Medulla oblongata (tissue), 1 donor: ENCODE measurements at regions not wholly inside any gene's neighbourhood (a gene's known extent, or its start where the extent isn't known, plus 50 kb on each side); places are given as distances from the start of the nearest gene placed in this dataset.

Experiments used
- DNase-seq: peaks from one replicate; pipeline ENCODE4 v3.0.0-alpha.2; 2015; ENCODE audit errors: extremely low spot score

DNA sequence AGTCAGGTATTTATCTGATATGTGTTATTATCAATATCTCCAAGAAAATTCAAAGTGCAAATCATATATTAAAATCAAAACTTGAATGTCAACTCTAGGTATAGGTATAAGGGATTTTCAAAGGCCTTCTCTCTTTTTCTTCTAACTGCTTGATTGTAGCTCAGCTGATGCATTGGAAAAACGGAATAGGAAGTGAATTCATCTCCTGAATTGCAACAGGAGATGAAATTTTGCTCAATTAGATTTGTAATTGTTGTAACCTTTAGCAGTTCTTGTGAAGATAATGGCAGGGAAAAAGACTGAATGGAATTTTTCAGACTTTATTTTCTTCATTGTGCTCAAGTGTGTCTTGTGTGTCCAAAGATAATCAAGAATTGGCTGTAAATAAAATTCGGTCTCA lies 190.2 kb upstream of the KCNJ16 start:
- DNase-seq = no peak

DNA sequence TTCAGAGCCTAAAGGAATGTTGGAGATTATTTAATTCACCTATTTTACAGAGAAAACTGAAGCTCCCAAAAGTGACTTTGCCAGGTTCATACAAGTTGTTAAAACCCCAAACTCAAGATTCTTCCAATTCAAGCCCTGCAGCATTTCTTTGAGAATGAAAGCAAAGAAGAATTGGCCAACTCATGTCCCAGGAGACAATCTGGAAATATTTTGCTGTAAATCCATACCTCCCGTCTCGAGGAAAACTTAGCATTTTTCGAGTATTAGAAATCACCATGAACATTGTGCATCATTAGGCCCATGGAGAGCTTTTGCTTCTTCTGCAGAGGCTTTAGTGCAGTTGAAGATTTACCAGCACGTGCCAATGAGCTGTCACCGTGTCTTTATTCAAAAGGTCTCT lies 176.4 kb upstream of the KCNJ16 start:
- DNase-seq = no peak

DNA sequence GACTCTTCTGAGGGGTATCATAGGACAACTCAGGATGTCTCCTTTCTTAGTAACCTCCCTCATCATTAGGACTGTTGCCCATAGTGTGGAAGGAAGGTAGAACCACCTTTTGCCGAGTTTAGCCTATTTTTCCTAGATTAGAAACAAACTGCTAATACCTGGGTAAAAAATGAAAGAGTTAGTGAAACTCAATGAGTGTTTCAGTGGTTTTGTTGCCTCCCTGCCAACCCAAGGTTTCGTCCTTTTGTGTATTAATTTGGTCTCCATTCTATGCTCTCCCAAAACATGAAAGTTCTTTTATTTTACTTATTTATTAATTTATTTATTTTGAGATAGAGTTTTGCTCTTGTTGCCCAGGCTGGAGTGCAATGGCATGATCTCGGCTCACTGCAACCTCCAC lies 174.9 kb upstream of the KCNJ16 start:
- no peak for DNase-seq

DNA sequence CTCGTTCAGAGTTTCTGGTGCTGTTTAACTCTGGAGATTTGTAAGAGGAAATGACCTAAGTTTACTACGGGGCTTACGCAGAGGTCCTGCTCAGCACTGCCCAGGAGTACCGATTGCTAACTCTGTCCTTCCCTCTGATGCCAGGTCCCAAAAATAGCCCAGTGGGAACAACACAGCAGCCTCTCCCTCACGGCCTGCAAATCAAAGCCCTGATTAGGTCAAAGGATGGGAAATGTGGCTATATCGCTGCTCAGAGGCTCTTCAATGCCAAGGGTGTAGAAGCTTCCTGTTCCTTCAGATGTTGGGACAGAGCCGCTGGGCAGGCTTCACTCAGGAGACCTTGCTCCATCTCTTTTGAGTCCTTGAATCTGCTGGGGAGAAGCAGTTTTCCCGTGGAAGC lies 174.2 kb upstream of the KCNJ16 start:
- no peak for DNase-seq

DNA sequence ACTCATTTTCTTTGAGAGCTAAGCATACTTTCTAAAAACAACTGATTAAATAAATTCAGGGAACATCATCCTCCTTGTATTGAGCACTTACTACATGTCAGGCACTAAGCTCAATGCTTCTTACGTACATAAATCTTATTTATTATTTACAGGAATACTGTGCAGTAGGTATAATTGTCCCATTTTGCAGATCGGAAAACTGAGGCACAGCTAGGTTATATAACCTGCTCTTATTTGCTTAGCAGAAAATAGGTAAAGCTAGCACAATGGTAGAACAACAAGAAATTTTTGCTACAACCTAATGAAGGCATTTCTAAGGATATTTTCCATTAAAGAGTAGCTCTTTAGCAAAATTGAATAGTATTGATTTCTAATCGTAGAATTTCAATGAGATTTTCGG lies 168.7 kb upstream of the KCNJ16 start:
- DNase-seq = no peak

DNA sequence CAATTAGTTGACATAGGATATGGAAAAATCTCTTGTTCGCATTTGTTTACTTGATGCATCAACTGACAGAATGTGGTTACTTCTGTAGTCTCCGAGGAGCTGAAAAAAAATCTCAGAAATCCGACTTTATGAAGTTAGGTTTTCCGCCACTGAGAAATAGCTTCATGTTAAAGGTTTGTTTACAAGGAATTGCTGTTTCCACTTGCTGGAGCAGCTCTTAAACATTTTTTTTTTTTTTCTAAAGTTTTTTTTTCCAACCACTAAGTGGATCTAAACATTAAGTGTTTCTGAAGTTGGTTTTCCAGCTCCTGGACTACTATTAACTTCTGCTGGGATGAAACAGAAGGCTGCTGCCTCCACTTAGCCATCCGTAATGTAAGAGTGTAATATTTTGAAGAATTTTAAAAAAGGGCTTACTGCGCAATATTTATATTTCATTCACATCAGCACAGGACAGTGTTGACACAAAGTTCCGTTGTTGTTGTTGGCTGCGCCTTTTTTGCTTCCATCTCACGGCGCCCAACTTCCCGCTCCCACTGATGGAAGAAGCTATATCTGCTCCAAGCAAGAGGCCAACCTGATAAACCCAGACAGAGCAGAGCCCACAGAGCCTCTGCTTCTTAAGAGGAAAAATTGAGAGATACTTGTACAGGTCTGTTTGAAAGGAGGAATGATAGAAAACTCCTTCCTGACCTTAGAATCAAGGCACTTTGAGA lies 167.7 kb upstream of the KCNJ16 start:
- DNase-seq = no peak

DNA sequence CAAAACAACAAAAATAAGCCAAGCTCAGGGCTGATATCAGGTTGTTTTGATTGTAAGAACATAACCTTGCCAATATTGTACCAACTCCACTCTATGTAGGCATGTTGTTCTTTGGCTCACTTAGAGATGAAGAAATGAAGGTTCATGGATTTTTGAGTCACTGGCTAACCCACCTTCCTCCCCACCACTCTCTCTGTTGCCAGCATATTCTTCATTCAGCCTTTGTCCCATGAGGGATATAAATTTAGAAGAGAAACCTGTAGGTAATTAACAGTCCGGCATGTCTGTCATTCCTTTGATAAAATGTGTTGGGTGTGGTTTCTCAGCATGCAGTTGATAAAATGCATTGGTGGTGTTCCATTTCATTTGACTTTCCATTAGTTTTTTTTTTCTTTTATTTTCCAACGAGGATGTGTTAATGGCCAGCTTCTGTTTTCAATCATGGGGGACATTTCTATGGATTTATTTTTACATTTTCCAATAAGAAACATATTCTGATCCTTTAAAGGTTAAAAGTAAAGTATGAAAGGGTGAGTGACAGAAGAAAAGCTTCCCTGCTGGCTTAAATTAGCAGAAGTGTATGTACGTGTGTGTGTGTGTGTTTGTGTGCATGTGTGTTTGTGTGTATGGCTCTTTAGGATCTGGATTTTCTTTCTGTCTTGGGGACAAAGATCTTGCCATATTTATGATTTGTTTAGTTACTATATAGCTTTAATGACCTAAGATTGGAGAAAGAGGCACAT lies 166.2 kb upstream of the KCNJ16 start:
- DNase-seq = no peak

DNA sequence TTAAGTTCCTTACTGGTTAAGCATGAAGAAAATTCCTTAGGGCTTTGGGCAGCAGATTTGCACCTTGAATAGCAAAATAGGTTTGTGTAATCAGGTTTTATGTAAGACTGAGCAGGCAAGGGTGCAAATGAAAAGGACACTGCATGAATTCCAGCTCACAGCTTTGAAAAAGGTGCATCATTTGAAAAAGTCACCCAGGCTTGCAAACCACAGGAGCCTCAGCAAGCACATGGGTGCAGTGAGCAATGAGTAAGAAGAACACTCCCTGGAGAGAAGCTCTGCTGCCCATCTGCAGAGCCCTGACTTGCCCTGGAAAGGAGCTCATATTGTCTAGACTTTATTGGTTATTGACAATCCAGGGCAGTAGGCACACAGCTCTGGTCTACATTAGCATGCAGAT lies 165.6 kb upstream of the KCNJ16 start:
- no peak for DNase-seq

DNA sequence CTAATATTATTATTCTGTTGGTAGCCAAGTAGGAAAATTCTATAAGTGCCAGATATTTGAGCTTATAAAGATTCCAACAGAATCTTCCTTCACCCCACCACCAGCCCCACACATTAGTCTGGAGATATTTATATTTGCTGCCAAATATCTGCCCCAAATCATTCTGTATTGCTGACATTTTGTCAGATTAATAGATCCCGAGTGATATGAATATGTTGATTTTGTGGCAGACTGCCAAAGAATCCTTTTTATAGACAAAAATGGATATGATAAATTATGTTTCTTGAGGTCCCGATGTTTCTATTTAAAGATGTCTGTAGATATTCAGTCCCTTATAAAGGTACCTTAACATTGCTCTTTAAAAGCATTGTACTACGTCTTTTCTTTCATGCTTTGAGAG lies 162.2 kb upstream of the KCNJ16 start:
- no peak for DNase-seq

DNA sequence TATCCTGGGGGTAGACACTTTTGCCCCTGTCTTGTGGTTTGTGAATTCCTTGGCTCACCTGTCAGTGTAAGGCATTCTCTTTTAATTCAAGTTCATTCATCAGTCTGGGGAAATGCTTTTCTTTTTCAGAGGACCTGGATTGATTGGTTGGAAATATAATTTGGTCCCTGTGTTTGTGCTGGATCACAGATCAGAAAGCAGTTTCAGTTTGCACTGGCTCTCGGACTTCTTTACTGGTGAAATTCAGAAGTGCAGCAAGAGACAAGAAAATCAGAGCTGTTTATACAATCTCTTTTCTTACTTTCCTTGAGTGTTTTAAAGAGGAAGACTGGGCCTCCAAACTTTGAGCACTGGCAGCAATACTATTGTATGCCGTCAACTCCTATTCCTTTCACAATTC lies 161.8 kb upstream of the KCNJ16 start:
- DNase-seq = peak; percentile 24

DNA sequence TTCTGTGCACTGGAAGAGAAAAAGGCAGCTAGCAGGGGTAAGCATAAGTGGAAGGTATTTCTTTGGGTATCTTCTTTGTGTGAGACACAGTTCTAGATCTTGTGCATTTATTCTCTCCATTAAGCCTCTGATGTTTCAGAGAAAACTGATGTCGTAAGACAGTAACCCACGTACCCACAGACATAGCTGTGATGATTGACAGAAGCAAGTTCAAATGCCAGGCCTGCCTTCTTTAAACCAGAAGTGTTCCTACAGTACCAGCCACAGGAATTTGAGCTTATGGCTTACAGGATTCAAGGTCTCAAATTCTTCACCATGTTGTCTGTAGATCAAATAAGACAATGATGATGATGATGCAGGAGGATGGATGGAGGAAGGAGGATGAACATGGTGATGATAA lies 161.4 kb upstream of the KCNJ16 start:
- DNase-seq = no peak

DNA sequence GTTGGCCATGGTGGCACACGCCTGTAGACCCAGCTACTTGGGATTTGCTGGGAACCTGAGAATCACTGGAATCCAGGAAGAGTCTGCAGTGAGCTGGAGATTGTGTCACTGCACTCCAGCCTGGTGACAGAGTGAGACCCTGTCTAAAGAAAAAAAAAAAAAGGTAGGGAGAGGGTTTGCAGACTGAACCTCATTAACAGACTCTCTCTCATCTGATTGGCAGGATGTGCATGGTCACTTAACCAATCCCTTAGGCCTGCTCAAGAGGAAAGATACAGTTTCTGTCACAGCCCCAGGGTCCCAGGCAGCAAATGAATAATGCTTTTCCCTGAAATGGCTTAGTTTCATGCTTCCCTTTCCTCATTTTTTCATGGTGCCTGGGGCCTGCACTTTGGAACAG lies 160.5 kb upstream of the KCNJ16 start:
- no peak for DNase-seq

DNA sequence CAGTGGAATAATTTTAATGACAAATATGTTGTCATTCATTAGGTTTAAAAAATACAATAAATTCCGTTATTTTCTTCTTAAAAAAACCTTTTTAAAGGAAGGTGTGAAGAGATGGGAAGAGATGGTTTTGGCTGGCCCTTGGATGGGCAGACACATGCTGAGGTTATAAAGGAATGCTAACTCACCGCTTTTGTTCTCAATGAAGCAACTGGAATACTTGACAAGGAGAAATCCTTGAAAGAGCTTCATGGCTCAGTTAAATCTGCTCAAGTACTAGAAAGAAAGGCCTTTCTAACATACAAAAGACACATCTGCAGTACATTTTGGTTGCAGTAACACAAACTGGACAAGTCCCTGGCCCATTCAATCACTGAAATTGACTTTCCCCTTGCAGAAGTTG lies 158.3 kb upstream of the KCNJ16 start:
- no peak for DNase-seq

DNA sequence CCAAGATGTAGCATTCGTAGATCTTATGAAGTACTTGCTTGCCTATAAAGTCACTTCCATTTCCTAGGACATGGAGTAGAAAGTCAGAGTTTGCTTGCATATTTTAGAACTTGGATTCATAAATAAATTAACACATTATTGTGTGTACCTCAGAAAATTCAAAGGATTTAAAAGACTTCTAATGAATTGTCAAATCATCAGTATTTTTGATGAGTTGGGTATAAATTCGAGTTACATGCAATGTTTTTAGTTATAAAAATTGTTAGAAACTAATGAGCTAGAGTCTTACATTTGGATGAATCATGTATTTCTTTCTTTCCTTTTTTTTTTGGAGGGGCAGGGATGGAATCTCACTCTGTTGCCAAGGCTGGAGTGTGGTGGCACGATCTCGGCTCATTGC lies 156.9 kb upstream of the KCNJ16 start:
- DNase-seq = no peak

DNA sequence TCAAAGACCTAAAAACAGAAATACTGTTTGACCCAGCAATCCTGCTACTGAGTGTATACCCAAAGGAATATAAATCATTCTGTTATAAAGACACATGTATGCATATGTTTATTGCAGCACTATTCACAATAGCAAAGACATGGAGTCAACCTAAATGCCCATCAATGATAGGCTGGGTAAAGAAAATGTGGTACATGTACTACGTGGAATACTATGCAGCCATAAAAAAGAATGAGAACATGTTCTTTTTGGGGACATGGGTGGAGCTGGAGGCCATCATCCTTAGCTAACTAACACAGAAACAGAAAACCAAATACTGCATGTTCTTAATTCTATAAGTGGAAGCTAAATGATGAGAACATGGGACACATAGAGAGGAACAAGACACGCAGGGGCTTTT lies 155.2 kb upstream of the KCNJ16 start:
- no peak for DNase-seq

DNA sequence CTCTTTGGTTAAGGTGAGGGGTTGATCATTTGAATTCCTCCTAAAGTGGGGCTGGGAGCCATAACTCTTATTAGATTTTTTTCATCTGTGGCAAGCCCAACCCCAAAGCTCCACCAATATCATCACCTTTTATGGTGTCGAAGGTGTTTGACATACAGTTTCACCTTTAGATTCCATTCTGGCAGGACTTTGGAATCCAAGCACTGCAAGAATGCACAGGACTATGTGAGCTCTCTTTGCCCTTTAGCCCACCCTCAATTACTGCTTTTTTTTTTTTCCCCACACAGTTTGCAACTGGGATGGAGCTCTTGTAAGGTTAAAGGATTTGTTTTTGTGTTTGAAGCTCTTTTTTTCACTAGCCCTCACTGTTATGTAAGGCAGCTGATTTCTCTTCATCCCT lies 154.0 kb upstream of the KCNJ16 start:
- DNase-seq = no peak

DNA sequence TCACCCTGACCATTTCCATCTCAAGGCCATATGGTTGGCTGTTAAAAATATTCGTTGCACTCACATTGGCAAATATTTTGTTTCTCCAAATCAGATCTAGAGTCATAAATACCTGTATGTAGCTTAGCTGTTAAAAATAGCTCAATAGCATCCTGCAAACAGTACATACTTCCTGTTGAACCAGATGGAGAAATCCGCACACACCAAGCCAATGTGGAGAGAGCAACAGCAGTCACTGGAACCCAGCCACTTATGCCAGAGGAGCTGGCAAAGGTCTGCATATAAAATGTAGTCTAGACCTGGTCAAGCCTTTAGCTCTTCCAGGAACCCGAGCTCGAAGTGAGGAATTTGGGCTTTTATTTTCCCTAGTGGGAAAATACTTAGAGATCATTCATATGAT lies 146.4 kb upstream of the KCNJ16 start:
- DNase-seq = no peak

DNA sequence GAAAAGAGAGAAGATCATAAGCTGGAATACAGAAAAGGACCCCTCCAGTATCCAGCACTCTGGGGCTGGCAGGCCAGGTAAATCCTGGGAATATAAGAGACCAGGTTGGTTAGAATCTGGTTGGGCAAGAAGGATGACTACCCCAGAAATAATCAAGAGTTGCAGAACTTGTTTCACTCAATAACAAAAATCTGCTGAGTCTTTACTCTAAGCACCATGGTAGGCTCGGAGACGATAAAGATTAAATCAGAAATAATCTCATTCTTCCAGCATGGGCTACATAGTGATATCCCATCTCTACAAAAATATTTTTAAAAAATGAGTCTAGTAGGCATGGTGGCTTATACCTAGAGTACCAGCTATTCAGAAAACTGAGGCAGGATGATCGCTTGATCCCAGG lies 138.0 kb upstream of the KCNJ16 start:
- DNase-seq = no peak

DNA sequence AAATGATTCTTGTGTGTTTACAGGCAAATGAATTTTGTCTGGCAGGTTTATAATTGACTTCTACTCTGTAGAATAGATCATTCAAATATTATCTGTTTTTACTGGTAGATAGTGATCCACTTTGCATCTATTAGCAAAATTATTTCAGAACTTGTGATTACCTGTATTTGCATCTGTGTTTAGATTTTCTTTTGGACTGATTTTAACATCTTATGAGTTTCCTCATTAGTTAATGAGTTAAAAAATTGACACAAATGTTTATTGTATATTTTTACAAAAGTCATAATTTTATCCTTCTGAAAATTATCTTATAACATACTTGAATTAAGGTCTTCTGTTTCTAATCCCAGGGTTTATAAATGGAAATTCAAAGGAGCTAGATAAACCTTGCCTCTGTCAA lies 132.0 kb upstream of the KCNJ16 start:
- no peak for DNase-seq

DNA sequence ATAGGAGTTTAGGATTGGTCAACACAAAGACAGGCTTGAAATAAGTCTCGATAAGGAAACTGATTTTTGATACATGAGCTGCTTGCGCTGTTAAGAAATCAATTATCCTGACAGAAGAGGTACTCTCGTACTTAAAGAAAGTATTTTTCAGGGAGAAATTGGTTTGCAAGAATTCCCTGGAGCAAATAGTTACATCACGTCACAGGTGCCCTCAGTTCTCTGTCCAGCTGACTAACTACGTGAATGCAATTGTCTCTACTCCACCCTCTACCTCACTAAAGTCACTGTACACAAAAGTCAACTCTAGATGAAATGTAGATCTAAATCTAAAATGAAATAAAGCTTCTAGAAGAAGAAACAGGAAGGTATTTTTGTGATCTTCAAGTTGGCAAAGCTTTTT lies 130.6 kb upstream of the KCNJ16 start:
- DNase-seq = no peak

DNA sequence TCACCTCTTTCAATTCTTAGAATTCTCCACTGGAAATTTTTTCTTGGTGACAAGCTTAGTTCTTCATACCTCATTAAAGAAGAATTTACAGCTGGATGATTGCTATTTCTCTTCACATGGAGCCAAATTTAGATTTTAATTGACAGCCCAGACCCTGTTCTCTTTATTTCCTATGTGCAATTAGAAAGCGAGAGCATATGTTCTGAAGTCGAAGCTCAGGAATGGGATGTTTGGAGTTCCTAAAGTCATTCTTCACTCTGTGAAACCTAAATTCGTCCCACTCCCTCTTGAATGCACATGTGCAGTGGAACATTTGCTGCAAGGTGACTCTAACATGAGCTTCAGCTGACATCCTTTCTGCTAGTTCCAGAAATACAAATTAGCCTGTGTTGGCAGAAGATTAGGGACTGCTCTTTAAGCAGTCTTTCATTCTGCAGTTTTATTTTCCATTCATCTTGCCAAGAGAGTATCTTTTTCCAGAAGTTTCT lies 129.3 kb upstream of the KCNJ16 start:
- peak; percentile 22 for DNase-seq

DNA sequence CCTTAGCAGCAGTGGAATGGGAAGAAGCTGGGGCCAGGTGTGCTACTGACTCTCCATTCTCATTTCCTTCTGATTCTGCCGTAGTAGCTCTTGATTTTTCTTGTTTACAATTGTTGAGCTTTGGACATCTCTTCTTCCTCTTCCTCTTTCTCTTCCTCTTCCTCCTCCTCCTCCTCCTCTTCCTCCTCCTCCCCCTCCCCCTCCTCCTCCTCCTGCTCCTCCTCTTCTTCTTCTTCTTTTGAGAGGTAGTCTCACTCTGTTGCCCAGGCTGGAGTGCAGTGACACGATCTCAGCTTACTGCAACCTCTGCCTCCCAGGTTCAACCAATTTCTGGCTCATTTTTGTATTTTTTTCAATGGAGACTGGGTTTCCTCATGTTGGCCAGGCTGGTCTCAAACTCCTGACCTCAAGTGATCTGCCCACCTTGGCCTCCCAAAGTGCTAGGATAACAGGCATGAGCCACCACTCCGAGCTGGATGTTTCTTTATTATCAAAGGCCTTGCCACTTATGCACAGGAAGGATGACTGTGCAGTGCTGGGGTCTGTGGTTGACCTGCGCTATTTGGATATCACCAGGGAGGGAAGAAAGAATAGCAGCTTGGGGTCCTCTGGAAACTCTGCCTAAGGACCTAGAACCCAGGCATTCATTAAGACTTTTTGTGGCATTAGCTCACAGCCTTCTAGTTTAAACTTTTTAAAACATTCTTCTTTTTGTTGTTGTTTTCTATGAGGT lies 127.8 kb upstream of the KCNJ16 start:
- DNase-seq = no peak

DNA sequence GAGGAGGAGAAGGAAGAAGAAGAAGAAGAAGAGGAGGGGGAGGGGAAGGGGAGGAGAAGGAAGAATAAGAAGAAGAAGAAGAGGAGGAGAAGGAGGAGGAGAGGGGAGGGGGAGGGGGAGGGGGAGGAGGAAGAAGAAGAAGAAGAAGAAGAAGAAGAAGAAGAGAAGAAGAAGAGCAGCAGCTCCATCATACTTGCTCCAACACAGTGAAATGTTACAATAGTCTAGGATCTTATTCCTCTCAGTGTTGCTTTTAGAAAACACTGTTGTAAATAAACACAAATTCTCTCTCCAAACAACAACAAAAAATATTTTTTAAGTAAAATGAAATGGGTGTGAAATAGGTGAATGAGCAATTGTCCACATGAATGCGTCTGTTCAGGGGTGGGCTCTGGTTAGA lies 126.6 kb upstream of the KCNJ16 start:
- DNase-seq = no peak
